ENCODE measurements at regions not wholly inside any gene's neighbourhood (a gene's known extent, or its start where the extent isn't known, plus 50 kb on each side); places are given as distances from the start of the nearest gene placed in this dataset.

GRCh38 chr6:129967427-129967826 lies 51.0 kb upstream of the L3MBTL3 start:
- intact Hi-C loops (cut with micrococcal nuclease) = no loop called here

- intact Hi-C loops (cut with micrococcal nuclease) = no loop called here
Observed at GRCh38 chr6:129966125-129966524, 52.3 kb upstream of the L3MBTL3 start.

GRCh38 chr6:129965096-129965495 lies 53.3 kb upstream of the L3MBTL3 start:
- intact Hi-C loops (cut with micrococcal nuclease) = no loop called here

GRCh38 chr6:129959358-129959930 lies 58.9 kb upstream of the L3MBTL3 start:
- intact Hi-C loops (cut with micrococcal nuclease) = no loop called here

GRCh38 chr6:129957941-129958898 lies 60.2 kb upstream of the L3MBTL3 start:
- intact Hi-C loops (cut with micrococcal nuclease) = no loop called here

- intact Hi-C loops (cut with micrococcal nuclease) = no loop called here
Observed at GRCh38 chr6:129955584-129955983, 62.8 kb upstream of the L3MBTL3 start.

- intact Hi-C loops (cut with micrococcal nuclease) = no loop called here
Observed at GRCh38 chr6:129954749-129955431, 63.5 kb upstream of the L3MBTL3 start.

GRCh38 chr6:129947797-129948196 lies 70.6 kb upstream of the L3MBTL3 start:
- intact Hi-C loops (cut with micrococcal nuclease) = no loop called here

GRCh38 chr6:129946439-129947140 lies 71.8 kb upstream of the L3MBTL3 start:
- intact Hi-C loops (cut with micrococcal nuclease) = no loop called here

- intact Hi-C loops (cut with micrococcal nuclease) = no loop called here
Observed at GRCh38 chr6:129943637-129944271, 74.6 kb upstream of the L3MBTL3 start.

GRCh38 chr6:129940454-129941195 lies 77.8 kb upstream of the L3MBTL3 start:
- intact Hi-C loops (cut with micrococcal nuclease) = no loop called here

- intact Hi-C loops (cut with micrococcal nuclease) = loop anchor here (5.0 kb wide), 1 partner anchor 441 kb away; no protein-coding TSS in a partner anchor
Observed at GRCh38 chr6:129938249-129939020, 77.3 kb upstream of the TMEM244 start.

- intact Hi-C loops (cut with micrococcal nuclease) = loop anchor here (2.0 to 5.0 kb wide), 3 partner anchors 84 to 439 kb away; no protein-coding TSS in a partner anchor
Observed at GRCh38 chr6:129936329-129937165, 75.4 kb upstream of the TMEM244 start.

GRCh38 chr6:129932321-129932720 lies 71.2 kb upstream of the TMEM244 start:
- intact Hi-C loops (cut with micrococcal nuclease) = no loop called here

GRCh38 chr6:129929433-129929832 lies 68.3 kb upstream of the TMEM244 start:
- intact Hi-C loops (cut with micrococcal nuclease) = no loop called here

- intact Hi-C loops (cut with micrococcal nuclease) = no loop called here
Observed at GRCh38 chr6:129923530-129924250, 62.6 kb upstream of the TMEM244 start.

- intact Hi-C loops (cut with micrococcal nuclease) = no loop called here
Observed at GRCh38 chr6:129921169-129921817, 60.2 kb upstream of the TMEM244 start.

Data from T-helper 2 cell treated with Interferon-gamma antibody and Interleukin-4, amounts not matched to agents 100 ng/mL and 5 ng/mL, for 36 hours (primary cell).